ENCODE measurements at regions not wholly inside any gene's neighbourhood (a gene's known extent, or its start where the extent isn't known, plus 50 kb on each side); places are given as distances from the start of the nearest gene placed in this dataset.

- TF ChIP-seq EP300 (IDR thresholded peaks at IDR 0.05) (no peak), POLR2A (IDR thresholded peaks at IDR 0.05; ENCODE audit: low read depth) (no peak), POLR2AphosphoS5 (IDR thresholded peaks at IDR 0.05) (no peak)
- TF ChIP-seq, protein P1, sequence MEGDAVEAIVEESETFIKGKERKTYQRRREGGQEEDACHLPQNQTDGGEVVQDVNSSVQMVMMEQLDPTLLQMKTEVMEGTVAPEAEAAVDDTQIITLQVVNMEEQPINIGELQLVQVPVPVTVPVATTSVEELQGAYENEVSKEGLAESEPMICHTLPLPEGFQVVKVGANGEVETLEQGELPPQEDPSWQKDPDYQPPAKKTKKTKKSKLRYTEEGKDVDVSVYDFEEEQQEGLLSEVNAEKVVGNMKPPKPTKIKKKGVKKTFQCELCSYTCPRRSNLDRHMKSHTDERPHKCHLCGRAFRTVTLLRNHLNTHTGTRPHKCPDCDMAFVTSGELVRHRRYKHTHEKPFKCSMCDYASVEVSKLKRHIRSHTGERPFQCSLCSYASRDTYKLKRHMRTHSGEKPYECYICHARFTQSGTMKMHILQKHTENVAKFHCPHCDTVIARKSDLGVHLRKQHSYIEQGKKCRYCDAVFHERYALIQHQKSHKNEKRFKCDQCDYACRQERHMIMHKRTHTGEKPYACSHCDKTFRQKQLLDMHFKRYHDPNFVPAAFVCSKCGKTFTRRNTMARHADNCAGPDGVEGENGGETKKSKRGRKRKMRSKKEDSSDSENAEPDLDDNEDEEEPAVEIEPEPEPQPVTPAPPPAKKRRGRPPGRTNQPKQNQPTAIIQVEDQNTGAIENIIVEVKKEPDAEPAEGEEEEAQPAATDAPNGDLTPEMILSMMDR (IDR thresholded peaks at IDR 0.05), result no peak
Observed at GRCh38 chr5:14995229-14995628, 123.7 kb upstream of the ANKH start.

All from esophagus muscularis mucosa (tissue), 4 donors.